Suppressor macrophage treated with lipopolysaccharide for 4 hours (primary cell): ENCODE measurements at regions not wholly inside any gene's neighbourhood (a gene's known extent, or its start where the extent isn't known, plus 50 kb on each side); places are given as distances from the start of the nearest gene placed in this dataset.
"Not testable (repeated sequence)": the region's sequence is repeated elsewhere in the genome, so short reads cannot be mapped to it uniquely, and the experiment has no call there.

Source experiments
- DNase-seq: peaks from one replicate; pipeline ENCODE4 v3.0.0-alpha.2; 2020

DNA sequence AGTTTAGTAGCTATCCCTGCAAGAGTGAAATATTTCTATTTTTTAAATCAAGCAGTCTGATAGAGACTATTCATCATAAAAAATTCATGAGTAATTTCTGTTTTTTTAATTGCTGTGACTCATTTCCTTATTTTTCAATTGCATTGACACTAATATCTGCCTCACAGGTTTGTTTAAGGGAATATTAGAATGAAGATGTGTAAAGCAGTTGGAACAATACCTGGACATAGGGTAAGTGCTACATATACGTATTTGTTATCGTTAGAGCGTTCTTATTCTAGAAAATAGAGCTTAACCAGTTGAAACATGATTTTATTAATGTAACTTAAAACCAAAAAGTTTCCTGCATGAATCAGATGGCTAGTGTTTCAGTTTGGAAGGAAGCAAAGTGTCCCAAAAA lies 2211.3 kb downstream of the PCDH7 start:
- DNase-seq, result no peak

DNA sequence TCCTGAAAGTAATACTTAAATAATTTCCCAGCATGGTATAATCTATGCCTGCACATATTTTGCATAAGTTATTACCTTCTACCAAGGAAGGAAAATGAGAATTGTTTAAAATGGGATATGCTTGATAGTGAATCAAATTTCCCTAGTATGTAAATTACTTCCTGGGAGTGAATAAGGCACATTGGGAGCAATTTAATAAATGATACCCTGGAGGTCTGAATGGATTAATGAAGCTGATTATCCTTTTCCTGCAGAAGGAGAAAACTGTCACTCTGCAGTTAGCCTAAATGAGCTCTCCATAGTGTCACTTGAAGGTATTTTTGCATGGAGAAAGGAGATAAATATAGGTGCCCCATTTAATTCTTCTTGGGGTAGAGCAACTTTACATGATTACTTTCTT lies 2212.0 kb downstream of the PCDH7 start:
- DNase-seq, result no peak

DNA sequence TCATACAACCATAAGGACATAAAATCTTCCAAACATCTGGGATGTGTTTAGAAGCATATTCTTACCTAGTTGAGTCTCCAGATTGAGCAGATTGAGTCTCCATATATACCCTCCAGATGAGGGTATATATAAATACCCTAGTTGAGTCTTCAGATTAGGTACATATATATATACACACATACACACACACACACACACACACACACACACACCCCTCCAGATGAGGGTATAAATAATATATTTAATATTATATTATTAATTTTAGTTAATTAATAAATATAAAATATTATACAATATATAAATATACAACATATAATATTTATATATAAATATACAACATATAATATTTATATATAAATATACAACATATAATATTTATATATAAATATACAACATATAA lies 2219.1 kb downstream of the PCDH7 start:
- not testable (repeated sequence) for DNase-seq

DNA sequence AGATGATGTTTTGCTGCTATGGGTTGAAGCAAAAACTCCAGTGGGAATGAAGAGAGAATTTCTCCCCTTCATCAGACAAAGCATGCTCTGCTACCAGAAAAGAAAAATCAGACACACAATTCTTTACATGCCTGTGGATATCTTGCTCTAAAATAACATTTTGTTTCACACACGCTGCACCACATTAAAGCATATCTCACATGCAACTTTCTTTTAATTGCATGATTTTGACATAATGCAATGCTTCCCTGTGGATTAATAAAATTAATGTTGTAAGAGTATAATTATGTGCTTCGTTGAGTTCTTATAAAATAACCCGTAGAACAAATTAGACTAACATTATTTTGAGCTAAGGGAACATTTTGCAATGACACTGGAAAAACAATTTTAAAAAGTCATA lies 2230.7 kb downstream of the PCDH7 start:
- no peak for DNase-seq

DNA sequence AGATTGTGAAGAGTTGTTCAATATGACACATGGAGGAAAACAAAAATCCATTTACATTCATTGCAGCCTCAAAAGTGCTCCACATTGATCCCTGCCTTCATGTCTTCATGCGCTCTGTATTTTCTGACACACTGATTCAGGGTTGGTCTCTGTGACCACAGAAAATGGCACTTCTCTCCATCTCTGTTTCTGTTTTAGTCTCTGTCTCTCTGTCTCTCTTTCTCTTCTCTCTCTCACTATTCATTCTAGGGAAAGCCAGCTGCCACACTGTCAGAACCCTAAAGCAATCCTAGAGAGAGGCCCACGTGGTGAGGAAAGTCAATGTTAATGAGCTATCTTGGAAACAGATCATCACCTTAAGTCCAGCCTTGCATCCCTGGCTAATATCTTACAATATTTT lies 2238.4 kb downstream of the PCDH7 start:
- DNase-seq, result no peak

DNA sequence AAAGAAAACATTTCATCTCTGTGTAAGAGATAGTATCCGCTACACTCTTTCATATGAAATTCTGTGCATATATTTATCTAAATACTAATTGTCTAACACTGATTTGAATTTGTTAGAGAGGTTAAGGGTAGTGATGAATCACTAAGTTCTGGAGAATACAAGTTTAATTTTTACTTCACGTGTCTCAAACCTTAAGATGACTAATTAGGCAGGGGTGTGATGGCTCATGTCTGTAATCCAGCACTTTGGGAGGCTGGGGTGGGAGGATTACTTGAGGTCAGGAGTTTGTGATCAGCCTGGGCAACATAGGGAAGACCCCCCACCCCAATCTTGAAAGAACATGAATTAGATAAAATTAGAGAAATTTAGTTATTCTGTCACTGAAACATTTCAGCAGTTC lies 2241.9 kb downstream of the PCDH7 start:
- DNase-seq, result no peak

DNA sequence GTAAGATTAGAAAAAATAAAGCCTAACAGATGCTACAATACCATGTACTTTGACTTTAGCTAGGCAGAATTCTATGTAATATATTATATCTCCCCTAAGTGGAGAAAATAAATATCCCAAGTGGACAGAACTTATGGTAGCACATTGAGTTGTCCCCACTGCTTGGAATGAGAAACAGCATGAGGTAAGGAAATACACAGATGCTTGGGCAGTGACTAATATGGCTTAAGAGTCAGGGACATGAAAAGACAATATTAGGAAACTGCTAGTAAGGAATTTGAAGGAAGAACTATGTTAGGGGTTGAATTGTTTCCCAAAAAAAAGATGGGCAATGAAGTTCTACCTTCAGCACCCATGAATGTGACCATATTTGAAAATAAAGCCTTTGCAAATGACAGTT lies 2265.1 kb downstream of the PCDH7 start:
- DNase-seq, result no peak

DNA sequence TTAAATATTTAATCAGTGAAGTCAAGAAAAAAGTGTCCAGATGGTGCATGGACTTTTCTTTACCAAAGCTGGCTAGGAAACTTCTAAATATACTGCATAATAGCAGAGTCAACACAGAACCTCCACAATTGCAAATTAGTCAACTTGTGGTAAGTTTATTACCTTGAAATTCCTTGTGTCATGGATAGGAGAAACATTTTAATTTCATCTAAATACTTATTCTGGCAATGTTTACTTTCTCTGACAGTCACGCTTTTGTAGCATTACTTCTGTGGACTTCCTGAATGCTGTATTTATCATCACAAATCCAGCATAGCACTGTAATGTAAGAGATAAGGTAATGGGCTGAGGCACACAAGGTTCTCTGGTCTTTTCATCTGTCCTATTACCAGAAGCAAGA lies 2266.1 kb downstream of the PCDH7 start:
- DNase-seq, result no peak

DNA sequence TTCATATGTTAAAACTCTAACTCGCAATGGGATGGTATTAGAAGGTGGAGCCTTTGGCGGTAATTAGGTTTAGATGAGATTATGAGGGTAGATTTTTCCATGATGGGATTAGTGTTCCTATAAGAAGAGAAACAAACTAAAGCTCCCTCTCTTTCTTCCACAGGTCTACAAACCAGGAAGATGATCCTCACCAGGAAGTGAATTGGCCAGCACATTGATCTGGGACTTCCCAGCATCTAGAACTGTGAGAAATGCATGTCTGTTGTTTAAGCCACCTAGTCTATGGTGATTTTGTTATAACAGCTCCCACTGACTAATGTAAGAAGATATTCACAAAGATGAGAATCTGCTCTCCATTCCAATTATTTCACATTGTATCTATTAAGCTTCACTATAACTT lies 2266.9 kb downstream of the PCDH7 start:
- no peak for DNase-seq

DNA sequence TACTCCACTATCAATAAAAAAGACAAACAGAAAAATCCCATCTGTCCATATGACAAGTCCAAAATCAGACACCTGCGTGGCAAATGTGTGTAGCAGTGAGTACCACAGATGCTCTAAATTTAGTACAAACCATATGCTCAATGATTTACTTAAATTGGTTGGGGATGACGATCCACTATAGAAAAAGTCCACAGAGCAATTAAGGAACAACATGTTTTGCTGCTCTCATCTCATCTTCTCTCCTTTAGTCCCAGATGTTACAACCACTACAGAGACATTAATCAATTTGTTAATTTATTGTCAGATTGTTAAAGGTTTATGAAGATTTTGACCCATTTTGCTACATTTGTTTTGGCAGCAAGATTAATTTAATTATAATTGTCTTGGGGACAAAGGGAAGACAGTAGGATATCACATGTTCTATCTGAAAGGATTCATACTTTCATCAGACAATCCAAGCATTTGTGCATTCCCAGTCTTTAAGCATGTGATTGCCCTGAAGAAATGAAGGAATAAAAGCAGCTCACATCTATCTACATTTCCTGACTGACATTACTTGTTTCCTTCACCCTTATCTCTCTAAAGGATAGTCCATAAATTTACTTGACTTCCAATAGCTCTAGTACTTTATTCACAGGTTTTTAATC lies 2268.1 kb downstream of the PCDH7 start:
- no peak for DNase-seq

DNA sequence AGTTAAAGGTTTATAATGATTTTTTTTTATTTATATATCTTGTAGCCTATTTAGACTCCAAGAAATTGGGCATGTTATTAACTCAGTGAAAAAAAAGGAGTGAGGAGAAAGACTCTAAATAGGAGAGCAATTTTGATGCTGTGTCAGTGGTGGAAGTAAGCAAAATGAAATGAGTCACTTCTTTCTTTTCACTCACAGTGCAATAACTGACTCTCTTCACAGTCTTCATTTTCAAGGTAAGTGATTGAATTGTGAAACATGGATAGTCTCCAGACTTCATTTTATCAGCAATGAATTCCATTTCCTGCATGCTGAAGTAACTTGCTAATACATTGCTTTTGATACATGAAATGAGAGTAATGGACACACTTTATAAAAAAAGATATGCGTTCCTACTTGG lies 2271.5 kb downstream of the PCDH7 start:
- DNase-seq, result no peak

DNA sequence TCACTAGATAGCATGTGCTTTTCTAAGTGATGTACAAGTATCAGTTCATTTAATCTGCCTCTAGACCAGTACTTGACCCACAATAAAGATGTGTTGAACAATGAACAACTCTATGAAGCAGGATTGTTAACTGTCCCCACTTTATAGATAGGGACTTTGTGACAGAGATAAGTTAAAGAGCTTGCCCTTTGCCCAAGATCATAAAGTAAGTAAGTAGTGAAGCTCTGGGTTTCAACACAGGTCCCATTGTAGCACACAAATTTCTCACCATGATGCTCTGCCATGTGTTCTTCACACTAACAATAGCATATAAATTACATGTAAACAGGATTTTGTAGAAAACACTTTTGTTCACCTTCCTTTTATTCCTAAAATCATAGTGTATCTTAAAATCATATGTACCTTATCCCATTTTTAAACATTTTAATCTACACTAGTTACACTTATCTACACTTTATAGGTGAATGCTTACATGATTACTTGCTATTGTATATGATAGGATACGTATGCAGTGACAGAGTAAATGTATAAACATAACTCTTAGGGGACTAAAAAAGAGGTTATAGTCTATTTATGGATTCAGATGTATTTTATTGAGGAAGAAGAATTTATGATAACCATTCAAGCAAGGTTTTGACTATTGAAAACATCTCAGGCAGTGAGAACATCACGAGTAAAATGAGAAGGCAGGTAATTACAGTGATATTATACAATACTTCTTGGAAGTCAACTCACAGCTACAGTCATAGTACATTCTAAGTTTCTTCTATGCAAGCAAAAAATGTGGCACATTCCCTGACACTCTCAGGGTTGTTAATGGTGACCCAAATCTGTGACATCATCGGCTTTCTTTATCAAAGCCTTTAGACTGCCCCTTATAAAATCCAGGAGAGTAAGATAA lies 2275.1 kb downstream of the PCDH7 start:
- no peak for DNase-seq

DNA sequence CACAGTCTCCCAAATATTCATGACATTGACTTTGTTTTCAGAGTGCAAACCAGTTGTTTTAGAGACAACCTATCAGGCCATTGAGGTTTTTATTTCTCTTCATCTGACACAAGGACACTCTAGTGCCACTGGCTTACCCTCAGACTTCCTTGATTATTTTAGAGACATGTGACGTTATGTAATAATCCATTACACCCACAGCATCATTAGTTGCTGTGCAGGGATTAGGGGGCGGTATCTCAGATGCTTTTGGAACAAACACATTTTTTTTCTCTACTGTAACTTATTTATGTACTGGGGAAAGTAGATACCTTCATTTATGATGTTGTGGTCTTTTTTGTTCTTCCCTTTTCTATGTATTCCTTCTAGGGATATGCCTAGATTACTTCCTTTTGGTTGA lies 2293.1 kb downstream of the PCDH7 start:
- no peak for DNase-seq

DNA sequence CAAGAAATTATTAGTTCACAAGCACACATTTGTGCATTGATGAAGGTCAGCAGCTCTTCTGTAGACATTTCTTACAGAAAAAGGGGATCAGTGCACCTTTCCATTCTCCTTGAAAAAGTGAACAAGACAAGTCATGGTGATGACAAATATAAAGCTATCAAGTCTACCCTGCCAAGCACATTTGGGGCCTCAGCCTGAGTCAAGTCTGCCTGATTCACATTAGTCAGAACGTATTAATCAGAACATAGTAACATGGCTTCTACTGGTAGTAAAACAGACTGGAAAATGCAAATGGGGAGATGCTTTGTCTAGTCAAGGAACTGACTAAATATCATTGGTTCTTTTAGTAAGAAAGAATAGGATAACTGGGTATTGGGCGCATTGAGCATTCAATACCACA lies 2305.1 kb downstream of the PCDH7 start:
- DNase-seq, result no peak

DNA sequence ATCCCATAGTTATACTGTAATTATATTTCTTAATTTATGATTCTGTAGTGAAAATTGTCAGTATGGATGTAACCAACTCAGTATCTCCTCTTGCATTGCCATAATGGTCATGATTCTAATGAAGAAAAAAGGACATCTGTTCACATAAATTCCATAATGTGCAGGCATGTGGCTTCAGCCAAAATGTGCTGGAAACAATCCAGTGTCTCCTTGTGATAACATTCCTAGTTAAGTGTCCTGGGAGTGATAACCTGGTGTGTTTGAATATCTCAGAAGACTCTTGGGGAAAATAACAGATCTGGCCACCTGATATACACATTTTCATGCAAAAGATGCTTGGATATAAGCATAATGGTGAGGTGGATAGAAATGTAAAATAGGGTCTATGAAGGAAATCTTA lies 2309.8 kb downstream of the PCDH7 start:
- no peak for DNase-seq

DNA sequence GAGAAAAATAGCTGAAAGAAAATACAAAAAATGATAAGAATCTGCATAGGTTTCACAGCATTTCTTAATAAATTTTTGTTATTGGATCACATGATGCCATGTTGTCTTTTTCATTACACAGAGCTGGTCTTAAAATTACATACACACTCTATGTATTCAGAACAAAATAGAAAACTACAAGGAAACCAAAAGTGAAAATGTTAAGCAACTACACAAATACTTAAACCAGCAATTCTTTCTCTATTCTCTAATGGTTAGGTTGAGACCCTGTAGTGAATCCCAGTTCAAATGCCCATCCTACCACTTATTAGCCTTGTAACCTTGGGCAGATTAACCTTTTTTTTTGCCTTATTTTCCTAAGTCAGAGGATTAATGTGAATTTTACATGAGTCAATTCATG lies 2311.2 kb downstream of the PCDH7 start:
- no peak for DNase-seq

DNA sequence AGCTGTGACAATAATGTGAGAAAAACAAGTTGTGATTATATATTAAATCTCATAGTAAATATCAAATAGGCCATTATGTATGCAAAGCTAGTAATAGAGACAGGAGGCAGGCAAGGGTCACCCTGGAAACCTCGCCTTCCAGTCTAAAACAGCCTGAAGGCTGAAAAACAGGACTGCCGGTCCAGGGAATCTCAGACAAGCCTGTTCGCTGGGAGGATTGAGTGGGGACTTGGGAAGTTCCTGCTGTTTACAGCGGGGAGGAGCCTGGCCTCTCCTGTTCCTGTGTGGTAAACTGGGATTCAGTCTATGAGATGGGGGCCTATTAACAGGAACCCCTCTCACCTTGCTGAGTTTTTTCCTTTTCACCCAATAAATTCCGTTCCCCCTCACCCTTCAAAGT lies 2317.3 kb downstream of the PCDH7 start:
- no peak for DNase-seq

DNA sequence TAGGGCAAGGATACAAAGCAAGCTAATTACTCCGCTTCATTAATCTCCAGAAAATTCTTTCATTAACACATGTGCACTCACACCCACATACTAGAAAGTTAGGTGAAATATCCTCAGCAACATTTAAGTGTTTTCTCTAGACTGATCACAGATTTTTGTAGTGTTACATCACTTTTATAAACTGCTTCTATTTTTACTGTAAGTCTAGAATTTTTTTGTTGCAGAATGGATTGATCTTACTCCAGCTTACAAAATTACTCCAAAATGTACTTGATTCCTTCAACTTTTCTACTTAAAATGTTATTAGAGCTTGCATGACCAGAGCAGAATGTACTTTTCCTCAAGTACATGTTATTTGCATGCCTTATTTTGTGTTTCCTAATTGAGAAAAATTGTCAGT lies 2325.2 kb downstream of the PCDH7 start:
- no peak for DNase-seq

DNA sequence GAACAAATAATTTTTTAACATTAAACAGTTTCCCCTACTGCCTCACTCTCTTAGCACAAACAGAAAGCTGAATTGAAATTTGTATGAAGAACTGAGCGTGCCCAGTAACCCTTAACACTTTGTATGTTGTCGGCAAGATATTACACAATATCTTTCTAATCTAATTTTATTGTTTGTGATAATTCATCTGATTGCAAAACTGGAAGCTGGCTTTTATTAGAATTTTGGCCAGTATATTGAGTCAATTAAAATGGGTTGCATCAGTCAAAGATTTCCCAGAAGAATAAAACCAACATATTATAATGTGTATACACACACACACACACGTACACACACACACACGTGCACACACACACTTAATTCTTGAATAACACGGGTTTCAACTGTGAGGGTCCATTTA lies 2332.1 kb downstream of the PCDH7 start:
- DNase-seq, result no peak

DNA sequence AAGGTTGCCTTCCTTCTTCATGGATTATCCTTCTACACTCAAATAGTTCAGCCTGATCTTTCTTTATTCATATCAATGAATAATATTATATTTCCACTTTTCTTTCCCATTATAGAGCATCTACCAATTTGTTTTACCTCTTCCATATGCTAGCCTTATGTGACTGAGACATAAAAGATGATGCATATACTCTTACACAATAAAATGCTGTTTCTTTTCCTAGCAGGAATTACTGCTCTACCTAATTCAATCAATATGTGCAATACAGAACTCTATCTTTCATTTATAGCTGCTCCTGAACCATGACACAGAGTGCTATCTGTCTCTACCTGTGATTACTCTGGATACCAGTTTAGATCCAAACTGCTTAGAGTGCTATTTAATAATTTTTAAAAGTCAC lies 2334.0 kb downstream of the PCDH7 start:
- DNase-seq, result no peak

DNA sequence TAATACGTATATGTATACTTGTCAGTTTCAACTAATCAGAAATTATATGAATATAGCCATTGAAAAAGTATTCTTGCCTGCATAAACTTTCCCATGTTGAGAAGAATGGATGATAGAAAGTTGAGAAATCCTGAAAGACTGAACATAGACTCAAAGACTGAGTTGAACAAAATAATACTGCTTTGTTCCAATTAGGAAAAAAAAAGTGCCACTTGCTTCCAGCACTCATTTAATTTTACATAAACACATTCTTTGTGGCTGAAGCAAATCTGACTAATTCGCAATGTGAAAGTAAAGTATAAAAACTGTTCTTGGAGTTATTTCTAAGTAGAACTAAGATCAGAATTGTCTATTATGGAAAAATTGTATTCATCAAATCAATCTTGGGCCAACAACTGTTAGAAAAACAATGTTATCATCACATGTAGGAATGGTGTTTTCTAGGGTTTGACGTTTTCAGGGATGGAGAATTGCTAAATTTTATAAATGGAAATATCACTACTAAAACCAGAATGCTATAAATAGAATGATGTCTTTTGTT lies 2334.6 kb downstream of the PCDH7 start:
- no peak for DNase-seq

DNA sequence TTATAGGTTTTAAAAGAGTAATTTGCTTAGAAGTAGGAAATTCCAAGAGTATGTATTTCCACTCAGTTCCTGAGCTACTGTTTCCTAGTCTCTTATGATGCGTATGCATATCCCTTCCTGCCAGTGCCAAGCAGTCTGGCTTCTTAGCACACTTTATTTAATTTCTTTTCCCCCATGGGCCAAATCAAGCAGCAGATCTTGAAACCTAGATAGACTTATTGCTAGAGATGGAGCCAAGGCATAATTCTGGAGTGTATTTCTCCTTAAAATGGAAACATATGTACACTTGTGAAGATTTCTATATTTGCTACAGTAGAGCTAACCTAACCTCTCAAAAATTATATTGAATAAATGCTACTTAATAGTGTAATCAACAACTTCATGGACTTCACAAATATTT lies 2337.6 kb downstream of the PCDH7 start:
- DNase-seq, result no peak

DNA sequence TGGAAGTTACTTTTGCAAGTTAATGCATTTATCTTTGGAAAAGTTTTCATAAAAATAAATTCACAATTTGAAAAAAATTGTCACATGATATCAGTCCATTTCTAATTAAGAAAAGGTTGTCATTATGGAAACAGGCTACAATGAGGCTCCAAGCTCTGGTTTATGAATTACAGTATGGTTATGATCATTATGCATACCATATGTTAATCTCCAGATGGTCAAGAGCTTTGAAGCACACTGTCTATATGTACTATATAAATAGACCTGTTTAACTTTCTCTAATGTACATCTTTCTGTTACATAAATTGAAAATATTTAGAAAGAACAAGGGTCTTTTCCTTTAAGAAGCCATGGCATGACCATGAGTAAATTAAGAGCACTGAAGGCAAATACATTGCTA lies 2338.8 kb downstream of the PCDH7 start:
- no peak for DNase-seq
